DND-41 (cell line): ENCODE measurements at regions not wholly inside any gene's neighbourhood (a gene's known extent, or its start where the extent isn't known, plus 50 kb on each side); places are given as distances from the start of the nearest gene placed in this dataset.

ENCODE experiments used
- EZH2 ChIP-seq: IDR thresholded peaks from 3 replicates; pipeline ENCODE4 v1.6.1; 2012; ENCODE audit warnings: borderline replicate concordance, low read depth, mild to moderate bottlenecking, moderate library complexity, low read length, inconsistent platforms; ENCODE audit not compliant: severe bottlenecking
- TF ChIP-seq, protein P1 (sequence below): IDR thresholded peaks from 2 replicates; pipeline ENCODE4 v1.5.1; 2012; ENCODE audit warnings: borderline replicate concordance, low read length, moderate library complexity, mild to moderate bottlenecking; ENCODE audit not compliant: poor library complexity, severe bottlenecking; ENCODE audit errors: extremely low read depth

DNA sequence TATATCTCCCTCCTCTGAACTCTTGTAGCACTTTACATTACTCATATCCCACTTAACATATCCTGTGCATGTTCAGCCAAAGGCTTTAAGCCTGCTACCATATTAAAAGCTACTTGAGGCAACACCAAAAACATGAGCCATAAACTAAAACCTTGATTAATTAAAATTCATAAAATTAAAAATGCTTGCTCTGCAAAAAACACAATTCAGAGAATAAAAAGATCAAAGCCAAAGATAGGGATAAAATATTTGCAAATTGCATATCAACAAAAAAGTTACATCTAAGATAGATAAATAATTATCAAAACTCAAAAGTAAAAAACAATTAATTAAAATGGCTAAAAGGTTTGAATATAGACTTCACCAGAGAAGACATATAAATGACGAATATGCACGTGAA is 495.4 kb upstream of the PIK3C3 start:
- TF ChIP-seq, protein P1, sequence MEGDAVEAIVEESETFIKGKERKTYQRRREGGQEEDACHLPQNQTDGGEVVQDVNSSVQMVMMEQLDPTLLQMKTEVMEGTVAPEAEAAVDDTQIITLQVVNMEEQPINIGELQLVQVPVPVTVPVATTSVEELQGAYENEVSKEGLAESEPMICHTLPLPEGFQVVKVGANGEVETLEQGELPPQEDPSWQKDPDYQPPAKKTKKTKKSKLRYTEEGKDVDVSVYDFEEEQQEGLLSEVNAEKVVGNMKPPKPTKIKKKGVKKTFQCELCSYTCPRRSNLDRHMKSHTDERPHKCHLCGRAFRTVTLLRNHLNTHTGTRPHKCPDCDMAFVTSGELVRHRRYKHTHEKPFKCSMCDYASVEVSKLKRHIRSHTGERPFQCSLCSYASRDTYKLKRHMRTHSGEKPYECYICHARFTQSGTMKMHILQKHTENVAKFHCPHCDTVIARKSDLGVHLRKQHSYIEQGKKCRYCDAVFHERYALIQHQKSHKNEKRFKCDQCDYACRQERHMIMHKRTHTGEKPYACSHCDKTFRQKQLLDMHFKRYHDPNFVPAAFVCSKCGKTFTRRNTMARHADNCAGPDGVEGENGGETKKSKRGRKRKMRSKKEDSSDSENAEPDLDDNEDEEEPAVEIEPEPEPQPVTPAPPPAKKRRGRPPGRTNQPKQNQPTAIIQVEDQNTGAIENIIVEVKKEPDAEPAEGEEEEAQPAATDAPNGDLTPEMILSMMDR, result no peak
- no peak for TF ChIP-seq EZH2
